Prostate gland (tissue), 2 donors: ENCODE measurements at regions not wholly inside any gene's neighbourhood (a gene's known extent, or its start where the extent isn't known, plus 50 kb on each side); places are given as distances from the start of the nearest gene placed in this dataset.
"Not testable (repeated sequence)": the region's sequence is repeated elsewhere in the genome, so short reads cannot be mapped to it uniquely, and the experiment has no call there.

Experiments
- DNase-seq: peaks from one replicate; pipeline ENCODE4 v3.0.0-alpha.2; 2019; ENCODE audit warnings: low spot score
- H3K27ac ChIP-seq, 2 donors: fragments of 200-600 bp; sonication (generic); 2 replicates each; pipeline ENCODE4 v1.5.1; 2017 to 2019
- H3K27me3 ChIP-seq: fragments of 200-600 bp; sonication (generic); replicated peaks from 2 replicates; pipeline ENCODE4 v1.5.1; 2019; ENCODE audit not compliant: insufficient read depth
- H3K36me3 ChIP-seq, 2 donors: fragments of 200-600 bp; sonication (generic); 1 replicate in 1 of 2; 2 replicates in 1 of 2; pipeline versions ENCODE4 v1.5.1 to v1.8.1; 2017 to 2019
- H3K4me1 ChIP-seq: fragments of 200-600 bp; sonication (generic); replicated peaks from 2 replicates; pipeline ENCODE4 v1.5.1; 2019
- H3K4me3 ChIP-seq, 2 donors: fragments of 200-600 bp; sonication (generic); 2 replicates each; pipeline ENCODE4 v1.5.1; 2017 to 2019
- H3K9me3 ChIP-seq: fragments of 200-600 bp; sonication (generic); 2 replicates; pipeline ENCODE4 v1.5.1; 2017
- CTCF ChIP-seq, 4 experiments: fragments of 200-600 bp in 2 of 4; fragments of 450-650 bp in 2 of 4; sonication (generic) in 2 of 4; IDR thresholded peaks; 1 replicate in 3 of 4; 2 replicates in 1 of 4; pipeline ENCODE4 v1.5.1; 2016 to 2019; ENCODE audit warnings: antibody characterized with exemption in 4 of 4, mild to moderate bottlenecking in 2 of 4, moderate library complexity in 2 of 4
- POLR2A ChIP-seq: fragments of 450-650 bp; IDR thresholded peaks from one replicate; pipeline ENCODE4 v1.6.1; 2016; ENCODE audit warnings: antibody characterized with exemption, mild to moderate bottlenecking
- POLR2AphosphoS5 ChIP-seq: sonication (generic); formaldehyde crosslinking; IDR thresholded peaks from one replicate; pipeline ENCODE4 v1.6.1; 2017; ENCODE audit warnings: antibody characterized with exemption
- WGBS: methylation state at CpG from one replicate; pipeline ENCODE4 v1.1.5; 2018; 5-methylcytosine and 5-hydroxymethylcytosine counted together
- intact Hi-C: fragments of 100-400 bp; cut with DNase I; formaldehyde crosslinking; loops from one replicate; pipeline ENCODE4 v1.14.2; 2022

DNA sequence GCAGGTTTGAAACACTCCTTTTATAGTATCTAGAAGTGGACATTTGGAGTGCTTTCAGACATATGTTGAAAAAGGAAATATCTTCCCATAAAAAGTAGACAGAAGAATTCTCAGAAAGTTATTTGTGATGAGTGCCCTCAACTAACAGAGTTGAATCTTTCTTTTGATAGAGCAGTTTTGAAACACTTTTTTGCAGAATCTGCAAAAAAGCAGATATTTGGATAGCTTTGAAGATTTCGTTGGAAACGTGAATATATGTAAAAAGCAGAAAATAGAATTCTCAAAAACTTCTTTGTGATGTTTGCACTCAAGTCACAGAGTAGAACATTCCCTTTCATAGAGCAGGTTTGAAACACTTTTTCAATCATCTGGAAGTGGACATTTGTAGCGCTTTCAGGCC is 676.4 kb upstream of the ZNF337 start:
- intact Hi-C loops, H3K36me3 ChIP-seq, DNase-seq, H3K4me3 ChIP-seq, H3K27ac ChIP-seq, H3K27me3 ChIP-seq, H3K9me3 ChIP-seq, H3K4me1 ChIP-seq: not testable (repeated sequence)
- 80% methylated on average over 3 of the region's 3 CpGs for WGBS

DNA sequence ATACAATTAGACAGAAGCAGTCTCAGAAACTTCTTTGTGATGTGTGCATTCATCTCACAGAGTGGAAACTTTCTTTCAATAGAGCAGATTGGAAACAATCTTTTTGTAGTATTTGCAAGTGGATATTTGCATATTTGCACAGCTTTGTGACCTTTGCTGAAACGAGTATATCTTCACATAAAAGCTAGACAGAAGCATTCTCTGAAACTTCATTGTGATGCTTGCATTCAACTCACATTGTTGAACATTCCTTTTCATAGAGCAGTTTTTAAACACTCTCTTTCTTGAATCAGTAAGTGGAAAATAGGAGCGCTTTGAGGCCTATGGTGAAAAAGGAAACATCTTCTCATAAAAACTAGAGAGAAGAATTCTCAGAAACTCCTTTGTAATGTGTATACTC is 657.9 kb upstream of the ZNF337 start:
- no peaks in the 10 kb centered on the region for H3K9me3 ChIP-seq
- H3K36me3 ChIP-seq = no peaks in the 10 kb centered on the region
- H3K27ac ChIP-seq = no peak overlapping the region
- 72% methylated on average over 2 of the region's 2 CpGs for WGBS
- no peak for TF ChIP-seq POLR2AphosphoS5
- no peak for TF ChIP-seq POLR2A
- no peak for TF ChIP-seq CTCF (IDR thresholded peaks at IDR 0.05)
- intact Hi-C loops = no loop called here
- no peak overlapping the region for H3K4me3 ChIP-seq
- H3K27me3 ChIP-seq = no peaks in the 10 kb centered on the region
- H3K4me1 ChIP-seq = no peaks in the 10 kb centered on the region
- no peak for DNase-seq

GRCh38 chr20:26347396-26347795 is 650.7 kb upstream of the ZNF337 start:
- WGBS = 98% methylated on average over 4 of the region's 4 CpGs
- no peak overlapping the region for H3K27ac ChIP-seq
- H3K4me1 ChIP-seq = no peaks in the 10 kb centered on the region
- no peak for DNase-seq
- H3K4me3 ChIP-seq = no peak overlapping the region
- intact Hi-C loops = no loop called here
- H3K36me3 ChIP-seq = no peaks in the 10 kb centered on the region
- TF ChIP-seq CTCF (IDR thresholded peaks at IDR 0.05) (no peak), POLR2AphosphoS5 (no peak), POLR2A (no peak)
- H3K27me3 ChIP-seq = no peaks in the 10 kb centered on the region
- no peaks in the 10 kb centered on the region for H3K9me3 ChIP-seq

DNA sequence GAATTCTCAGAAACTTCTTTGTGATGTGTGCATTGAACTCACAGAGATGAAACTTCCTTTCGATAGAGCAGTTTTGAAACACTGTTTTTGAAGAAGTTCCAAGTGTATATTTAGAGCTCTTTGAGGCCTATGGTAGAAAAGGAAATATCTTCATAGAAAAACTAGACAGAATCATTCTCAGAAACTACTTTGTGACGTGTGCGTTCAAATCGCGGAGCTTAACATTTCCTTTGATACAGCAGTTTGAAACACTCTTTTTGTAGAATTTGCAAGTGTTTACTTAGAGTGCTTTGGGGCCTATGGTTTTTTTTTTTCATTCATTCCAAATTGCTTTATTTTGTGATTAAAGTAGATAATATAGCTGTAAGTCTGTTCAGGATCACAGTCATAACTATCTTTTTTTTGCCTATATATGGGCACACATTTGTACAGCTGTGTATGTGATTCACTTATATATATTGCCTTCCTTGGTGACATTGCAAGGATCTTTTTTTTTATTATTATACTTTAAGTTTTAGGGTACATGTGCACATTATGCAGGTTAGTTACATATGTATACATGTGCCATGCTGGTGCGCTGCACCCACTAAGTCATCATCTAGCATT is 643.9 kb upstream of the ZNF337 start:
- H3K4me3 ChIP-seq, H3K4me1 ChIP-seq, intact Hi-C loops, H3K27ac ChIP-seq, H3K27me3 ChIP-seq, H3K36me3 ChIP-seq, H3K9me3 ChIP-seq, DNase-seq: not testable (repeated sequence)
- WGBS = 91% methylated on average over 6 of the region's 6 CpGs

GRCh38 chr20:26324177-26324576 is 627.5 kb upstream of the ZNF337 start:
- intact Hi-C loops = no loop called here
- H3K4me1 ChIP-seq = no peaks in the 10 kb centered on the region
- no peak overlapping the region for H3K27ac ChIP-seq
- no peaks in the 10 kb centered on the region for H3K27me3 ChIP-seq
- 55% methylated on average over 5 of the region's 5 CpGs for WGBS
- TF ChIP-seq POLR2AphosphoS5 = no peak
- no peak for TF ChIP-seq POLR2A
- no peak for TF ChIP-seq CTCF (IDR thresholded peaks at IDR 0.05)
- H3K36me3 ChIP-seq = no peaks in the 10 kb centered on the region
- no peak for DNase-seq
- H3K9me3 ChIP-seq = no peaks in the 10 kb centered on the region
- H3K4me3 ChIP-seq = no peak overlapping the region

- no peaks in the 10 kb centered on the region for H3K36me3 ChIP-seq
- no peaks in the 10 kb centered on the region for H3K9me3 ChIP-seq
- H3K4me3 ChIP-seq = no peak overlapping the region
- no peak overlapping the region for H3K27ac ChIP-seq
- no peak for DNase-seq
- no peaks in the 10 kb centered on the region for H3K27me3 ChIP-seq
- 94% methylated on average over 6 of the region's 6 CpGs for WGBS
- TF ChIP-seq POLR2AphosphoS5 (no peak), POLR2A (no peak), CTCF (IDR thresholded peaks at IDR 0.05) (no peak)
- no peaks in the 10 kb centered on the region for H3K4me1 ChIP-seq
- intact Hi-C loops = no loop called here
Observed at GRCh38 chr20:26315054-26315453, 618.4 kb upstream of the ZNF337 start.

GRCh38 chr20:26309720-26310119 is 613.1 kb upstream of the ZNF337 start:
- intact Hi-C loops = not testable (repeated sequence)

More at GRCh38 chr20:26309720-26310119, 613.1 kb upstream of the ZNF337 start:
- H3K4me3 ChIP-seq, DNase-seq, H3K27ac ChIP-seq, H3K27me3 ChIP-seq, H3K9me3 ChIP-seq, H3K4me1 ChIP-seq, H3K36me3 ChIP-seq: not testable (repeated sequence)
- 87% methylated on average over 3 of the region's 3 CpGs for WGBS
